ENCODE measurements at regions not wholly inside any gene's neighbourhood (a gene's known extent, or its start where the extent isn't known, plus 50 kb on each side); places are given as distances from the start of the nearest gene placed in this dataset.

DNA sequence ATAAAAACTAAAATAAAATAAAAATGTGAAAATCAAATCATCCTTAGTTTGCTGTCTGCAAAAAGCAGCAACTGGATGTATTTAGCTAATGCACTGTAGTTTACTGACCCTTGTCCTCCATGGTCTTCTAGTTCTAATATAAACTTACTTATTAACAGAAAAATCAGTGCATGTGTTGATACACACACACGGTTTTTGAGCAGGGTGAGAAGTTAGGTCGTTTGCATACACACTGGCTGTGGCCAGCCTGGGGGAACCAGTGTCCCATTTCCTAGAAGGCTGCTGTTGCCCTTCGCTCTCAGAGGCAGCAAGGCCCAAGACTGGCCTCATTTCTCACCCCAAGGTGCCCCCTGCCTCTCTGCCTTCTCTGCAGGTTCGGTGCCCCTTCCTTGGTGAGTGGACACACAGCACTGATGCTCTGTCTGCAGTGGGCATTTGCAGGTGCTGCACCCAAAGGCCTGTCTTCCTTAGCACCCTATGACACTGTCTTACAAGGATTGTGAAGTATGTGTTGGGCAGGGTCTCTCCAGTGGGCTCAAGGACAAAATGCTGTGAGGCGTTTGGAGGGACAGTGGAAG, 168.5 kb downstream of the SCP2D1 start:
- Histone ChIP-seq H3K9me3 (ENCODE audit: control insufficient read depth in 2 of 2, low read length in 2 of 2) (no peaks in the 10 kb centered on the region), H3K27me3 (ENCODE audit: control insufficient read depth in 2 of 2, insufficient read depth in 2 of 2, low read length in 2 of 2) (no peaks in the 10 kb centered on the region), H3K36me3 (ENCODE audit: control insufficient read depth in 2 of 2, insufficient read depth in 2 of 2, low read length in 2 of 2) (no peaks in the 10 kb centered on the region), H3K9ac (ENCODE audit: low read depth in 1 of 2, low read length in 2 of 2) (no peak overlapping the region), H3K4me1 (ENCODE audit: control insufficient read depth in 2 of 2, insufficient read depth in 2 of 2, low read length in 2 of 2) (no peaks in the 10 kb centered on the region), H3K27ac (ENCODE audit: low read depth in 2 of 2, low read length in 2 of 2) (no peak overlapping the region), H3K4me3 (ENCODE audit: low read length in 2 of 2) (no peak overlapping the region)

DNA sequence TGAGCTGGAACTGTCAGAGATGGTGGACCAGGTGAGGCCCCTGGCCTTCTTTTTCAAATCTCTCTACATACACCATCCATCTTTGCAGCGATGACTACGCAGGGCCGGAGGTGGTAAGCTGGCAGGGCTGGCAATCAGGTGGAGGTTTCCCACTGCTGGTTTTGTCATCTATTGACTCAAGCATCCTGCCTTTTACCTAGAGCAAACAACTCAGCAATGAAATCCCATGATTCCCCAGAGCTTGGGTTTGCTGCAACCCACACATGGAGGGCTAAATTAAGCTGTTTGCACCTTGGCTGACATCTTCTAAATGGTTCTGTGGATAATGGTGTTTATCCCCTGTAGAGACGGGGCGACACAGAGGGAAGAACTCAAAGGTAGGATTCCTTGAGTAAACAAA, 170.2 kb downstream of the SCP2D1 start:
- Histone ChIP-seq H3K36me3 (ENCODE audit: control insufficient read depth in 2 of 2, insufficient read depth in 2 of 2, low read length in 2 of 2) (no peaks in the 10 kb centered on the region), H3K27me3 (ENCODE audit: control insufficient read depth in 2 of 2, insufficient read depth in 2 of 2, low read length in 2 of 2) (no peaks in the 10 kb centered on the region), H3K27ac (ENCODE audit: low read depth in 2 of 2, low read length in 2 of 2) (no peak overlapping the region), H3K9ac (ENCODE audit: low read depth in 1 of 2, low read length in 2 of 2) (no peak overlapping the region), H3K4me3 (ENCODE audit: low read length in 2 of 2) (no peak overlapping the region), H3K9me3 (ENCODE audit: control insufficient read depth in 2 of 2, low read length in 2 of 2) (no peaks in the 10 kb centered on the region), H3K4me1 (ENCODE audit: control insufficient read depth in 2 of 2, insufficient read depth in 2 of 2, low read length in 2 of 2) (no peaks in the 10 kb centered on the region)

DNA sequence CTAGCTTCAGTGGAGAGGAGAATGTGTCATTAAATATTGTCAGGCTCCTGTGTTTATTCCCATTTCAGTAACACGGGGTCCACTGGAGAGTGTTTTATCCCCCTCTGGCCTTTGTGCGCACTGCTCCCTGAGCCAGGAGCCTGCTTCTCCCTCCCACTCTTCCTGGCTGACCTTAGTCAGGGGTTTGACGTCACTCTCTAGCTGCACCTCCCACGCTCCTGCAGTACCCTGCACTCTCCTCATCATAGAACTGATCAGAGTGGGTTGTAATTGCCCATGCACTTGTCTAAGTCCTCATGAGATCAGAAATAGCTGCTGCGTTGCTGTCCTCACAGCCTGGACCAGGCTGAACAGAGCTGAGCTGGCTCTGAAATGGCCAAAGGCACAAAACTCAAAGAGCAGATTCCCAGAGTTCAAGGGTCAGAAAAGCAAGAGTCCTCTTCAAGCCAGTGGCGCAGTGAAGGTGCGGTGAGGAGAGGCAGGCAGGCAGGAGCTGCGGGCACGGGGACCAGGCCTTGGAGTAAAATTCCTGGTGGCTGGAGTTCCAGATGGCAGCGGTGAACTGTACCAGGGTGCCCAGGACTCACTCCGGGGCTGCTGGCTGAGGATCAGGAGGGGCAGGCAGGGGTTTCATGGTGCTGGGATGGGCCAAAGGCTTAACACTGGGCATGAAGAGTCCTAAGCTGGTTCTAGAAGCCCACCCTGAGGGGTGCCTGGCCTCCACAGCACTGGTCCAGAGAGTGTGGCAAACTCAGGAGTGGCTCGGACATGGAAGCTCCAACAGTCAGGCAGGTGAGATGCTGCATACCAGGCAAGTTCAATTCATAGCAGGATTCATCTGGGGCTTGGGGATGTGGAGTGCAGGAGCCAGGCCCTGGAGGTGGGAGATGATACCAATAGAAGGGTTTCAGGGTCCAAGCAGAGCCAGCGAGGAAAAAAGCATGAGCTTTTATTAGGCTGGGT, 170.9 kb downstream of the SCP2D1 start:
- Histone ChIP-seq H3K27ac (ENCODE audit: low read depth in 2 of 2, low read length in 2 of 2) (no peak overlapping the region), H3K9ac (ENCODE audit: low read depth in 1 of 2, low read length in 2 of 2) (no peak overlapping the region), H3K9me3 (ENCODE audit: control insufficient read depth in 2 of 2, low read length in 2 of 2) (no peaks in the 10 kb centered on the region), H3K36me3 (ENCODE audit: control insufficient read depth in 2 of 2, insufficient read depth in 2 of 2, low read length in 2 of 2) (no peaks in the 10 kb centered on the region), H3K4me3 (ENCODE audit: low read length in 2 of 2) (no peak overlapping the region), H3K4me1 (ENCODE audit: control insufficient read depth in 2 of 2, insufficient read depth in 2 of 2, low read length in 2 of 2) (no peaks in the 10 kb centered on the region), H3K27me3 (ENCODE audit: control insufficient read depth in 2 of 2, insufficient read depth in 2 of 2, low read length in 2 of 2) (no peaks in the 10 kb centered on the region)

- Histone ChIP-seq H3K36me3 (ENCODE audit: control insufficient read depth in 2 of 2, insufficient read depth in 2 of 2, low read length in 2 of 2) (no peaks in the 10 kb centered on the region), H3K4me1 (ENCODE audit: control insufficient read depth in 2 of 2, insufficient read depth in 2 of 2, low read length in 2 of 2) (no peaks in the 10 kb centered on the region), H3K27ac (ENCODE audit: low read depth in 2 of 2, low read length in 2 of 2) (no peak overlapping the region), H3K27me3 (ENCODE audit: control insufficient read depth in 2 of 2, insufficient read depth in 2 of 2, low read length in 2 of 2) (no peaks in the 10 kb centered on the region), H3K4me3 (ENCODE audit: low read length in 2 of 2) (no peak overlapping the region), H3K9ac (ENCODE audit: low read depth in 1 of 2, low read length in 2 of 2) (no peak overlapping the region), H3K9me3 (ENCODE audit: control insufficient read depth in 2 of 2, low read length in 2 of 2) (no peaks in the 10 kb centered on the region)
Measured at GRCh38 chr20:18985551-18985950, 172.0 kb downstream of the SCP2D1 start.

- H3K27ac ChIP-seq (ENCODE audit: low read depth in 2 of 2, low read length in 2 of 2): peak overlapping the region; percentile 52 to 61
- H3K27me3 ChIP-seq (ENCODE audit: control insufficient read depth in 2 of 2, insufficient read depth in 2 of 2, low read length in 2 of 2): no peaks in the 10 kb centered on the region
- H3K4me1 ChIP-seq (ENCODE audit: control insufficient read depth in 2 of 2, insufficient read depth in 2 of 2, low read length in 2 of 2): no peaks in the 10 kb centered on the region
- no peaks in the 10 kb centered on the region for H3K36me3 ChIP-seq (ENCODE audit: control insufficient read depth in 2 of 2, insufficient read depth in 2 of 2, low read length in 2 of 2)
- H3K9ac ChIP-seq (ENCODE audit: low read depth in 1 of 2, low read length in 2 of 2): no peak overlapping the region
- no peaks in the 10 kb centered on the region for H3K9me3 ChIP-seq (ENCODE audit: control insufficient read depth in 2 of 2, low read length in 2 of 2)
- no peak overlapping the region for H3K4me3 ChIP-seq (ENCODE audit: low read length in 2 of 2)
Measured at GRCh38 chr20:18986146-18986830, 172.7 kb downstream of the SCP2D1 start.

- Histone ChIP-seq H3K36me3 (ENCODE audit: control insufficient read depth in 2 of 2, insufficient read depth in 2 of 2, low read length in 2 of 2) (no peaks in the 10 kb centered on the region), H3K27me3 (ENCODE audit: control insufficient read depth in 2 of 2, insufficient read depth in 2 of 2, low read length in 2 of 2) (no peaks in the 10 kb centered on the region), H3K4me3 (ENCODE audit: low read length in 2 of 2) (no peak overlapping the region), H3K4me1 (ENCODE audit: control insufficient read depth in 2 of 2, insufficient read depth in 2 of 2, low read length in 2 of 2) (no peaks in the 10 kb centered on the region), H3K27ac (ENCODE audit: low read depth in 2 of 2, low read length in 2 of 2) (peak overlapping the region; percentile 52 to 61), H3K9me3 (ENCODE audit: control insufficient read depth in 2 of 2, low read length in 2 of 2) (no peaks in the 10 kb centered on the region), H3K9ac (ENCODE audit: low read depth in 1 of 2, low read length in 2 of 2) (no peak overlapping the region)
Measured at GRCh38 chr20:18986895-18987580, 173.5 kb downstream of the SCP2D1 start.

GRCh38 chr20:18987781-18988360, 174.3 kb downstream of the SCP2D1 start:
- no peak overlapping the region for H3K27ac ChIP-seq (ENCODE audit: low read depth in 2 of 2, low read length in 2 of 2)

DNA sequence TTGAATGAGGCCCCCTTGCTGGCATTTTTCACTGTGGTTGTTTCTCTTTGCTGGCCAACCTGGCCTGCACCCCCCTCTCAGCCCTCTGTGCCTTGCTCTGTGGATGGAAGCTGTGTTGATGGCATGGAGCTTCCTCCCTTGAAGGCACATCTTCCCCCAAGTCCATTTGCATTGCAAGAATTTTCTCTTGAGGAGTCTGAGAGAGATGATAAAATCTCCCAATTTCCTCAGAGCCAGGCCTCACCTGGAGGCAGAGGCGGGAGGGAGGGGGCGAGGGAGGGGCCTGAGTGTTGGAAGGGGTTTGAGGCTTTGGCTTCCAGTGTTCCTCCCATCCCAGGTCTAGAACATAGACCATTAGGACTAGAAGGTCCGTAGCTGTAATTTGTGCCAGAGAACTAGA, 175.1 kb downstream of the SCP2D1 start:
- H3K27me3 ChIP-seq (ENCODE audit: control insufficient read depth in 2 of 2, insufficient read depth in 2 of 2, low read length in 2 of 2): no peaks in the 10 kb centered on the region
- H3K27ac ChIP-seq (ENCODE audit: low read depth in 2 of 2, low read length in 2 of 2): peak overlapping the region in 1 of 2 donors; percentile 4
- H3K4me3 ChIP-seq (ENCODE audit: low read length in 2 of 2): no peak overlapping the region
- H3K4me1 ChIP-seq (ENCODE audit: control insufficient read depth in 2 of 2, insufficient read depth in 2 of 2, low read length in 2 of 2): no peaks in the 10 kb centered on the region
- H3K36me3 ChIP-seq (ENCODE audit: control insufficient read depth in 2 of 2, insufficient read depth in 2 of 2, low read length in 2 of 2): no peaks in the 10 kb centered on the region
- H3K9ac ChIP-seq (ENCODE audit: low read depth in 1 of 2, low read length in 2 of 2): no peak overlapping the region
- no peaks in the 10 kb centered on the region for H3K9me3 ChIP-seq (ENCODE audit: control insufficient read depth in 2 of 2, low read length in 2 of 2)

More at GRCh38 chr20:18987781-18988360, 174.3 kb downstream of the SCP2D1 start:
- no peaks in the 10 kb centered on the region for H3K9me3 ChIP-seq (ENCODE audit: control insufficient read depth in 2 of 2, low read length in 2 of 2)
- no peak overlapping the region for H3K9ac ChIP-seq (ENCODE audit: low read depth in 1 of 2, low read length in 2 of 2)
- H3K4me1 ChIP-seq (ENCODE audit: control insufficient read depth in 2 of 2, insufficient read depth in 2 of 2, low read length in 2 of 2): no peaks in the 10 kb centered on the region
- H3K4me3 ChIP-seq (ENCODE audit: low read length in 2 of 2): no peak overlapping the region
- H3K36me3 ChIP-seq (ENCODE audit: control insufficient read depth in 2 of 2, insufficient read depth in 2 of 2, low read length in 2 of 2): no peaks in the 10 kb centered on the region
- H3K27me3 ChIP-seq (ENCODE audit: control insufficient read depth in 2 of 2, insufficient read depth in 2 of 2, low read length in 2 of 2): no peaks in the 10 kb centered on the region

- no peaks in the 10 kb centered on the region for H3K27me3 ChIP-seq (ENCODE audit: control insufficient read depth in 2 of 2, insufficient read depth in 2 of 2, low read length in 2 of 2)
- H3K27ac ChIP-seq (ENCODE audit: low read depth in 2 of 2, low read length in 2 of 2): peak overlapping the region; percentile 44 to 65
- no peak overlapping the region for H3K9ac ChIP-seq (ENCODE audit: low read depth in 1 of 2, low read length in 2 of 2)
- no peaks in the 10 kb centered on the region for H3K4me1 ChIP-seq (ENCODE audit: control insufficient read depth in 2 of 2, insufficient read depth in 2 of 2, low read length in 2 of 2)
- no peaks in the 10 kb centered on the region for H3K36me3 ChIP-seq (ENCODE audit: control insufficient read depth in 2 of 2, insufficient read depth in 2 of 2, low read length in 2 of 2)
- no peak overlapping the region for H3K4me3 ChIP-seq (ENCODE audit: low read length in 2 of 2)
- H3K9me3 ChIP-seq (ENCODE audit: control insufficient read depth in 2 of 2, low read length in 2 of 2): no peaks in the 10 kb centered on the region
Measured at GRCh38 chr20:18989736-18990474, 176.3 kb downstream of the SCP2D1 start.

Data from mucosa of rectum (tissue), 2 donors.